GM18520 (cell line): ENCODE measurements at regions not wholly inside any gene's neighbourhood (a gene's known extent, or its start where the extent isn't known, plus 50 kb on each side); places are given as distances from the start of the nearest gene placed in this dataset.
"Not testable (repeated sequence)": the region's sequence is repeated elsewhere in the genome, so short reads cannot be mapped to it uniquely, and the experiment has no call there.

ENCODE experiments used
- ATAC-seq: cut with Tn5 transposase; IDR thresholded peaks from one replicate; pipeline ENCODE4 v1.9.1; 2021; ENCODE audit not compliant: unreplicated experiment

GRCh38 chr12:74076918-74077317 is 460.7 kb upstream of the ATXN7L3B start:
- ATAC-seq: no peak

GRCh38 chr12:74105434-74105833 is 432.2 kb upstream of the ATXN7L3B start:
- ATAC-seq: no peak

- no peak for ATAC-seq
Observed at GRCh38 chr12:74108729-74109128, 428.9 kb upstream of the ATXN7L3B start.

GRCh38 chr12:74111688-74112360 is 425.8 kb upstream of the ATXN7L3B start:
- no peak for ATAC-seq

- no peak for ATAC-seq
Observed at GRCh38 chr12:74119811-74120362, 417.7 kb upstream of the ATXN7L3B start.

GRCh38 chr12:74120644-74121043 is 417.0 kb upstream of the ATXN7L3B start:
- no peak for ATAC-seq

- ATAC-seq: no peak
Observed at GRCh38 chr12:74129702-74130101, 407.9 kb upstream of the ATXN7L3B start.

- no peak for ATAC-seq
Observed at GRCh38 chr12:74144396-74144795, 393.2 kb upstream of the ATXN7L3B start.

GRCh38 chr12:74145328-74145727 is 392.3 kb upstream of the ATXN7L3B start:
- no peak for ATAC-seq

GRCh38 chr12:74148849-74149248 is 388.8 kb upstream of the ATXN7L3B start:
- ATAC-seq: no peak

GRCh38 chr12:74152370-74152769 is 385.3 kb upstream of the ATXN7L3B start:
- no peak for ATAC-seq

GRCh38 chr12:74166096-74166495 is 371.5 kb upstream of the ATXN7L3B start:
- no peak for ATAC-seq

- no peak for ATAC-seq
Observed at GRCh38 chr12:74169607-74170006, 368.0 kb upstream of the ATXN7L3B start.

- no peak for ATAC-seq
Observed at GRCh38 chr12:74170645-74171477, 366.8 kb upstream of the ATXN7L3B start.

GRCh38 chr12:74171478-74171909 is 366.1 kb upstream of the ATXN7L3B start:
- ATAC-seq: no peak

GRCh38 chr12:74174961-74175360 is 362.7 kb upstream of the ATXN7L3B start:
- ATAC-seq: not testable (repeated sequence)

GRCh38 chr12:74185360-74185759 is 352.3 kb upstream of the ATXN7L3B start:
- ATAC-seq: no peak

GRCh38 chr12:74193191-74193590 is 344.4 kb upstream of the ATXN7L3B start:
- ATAC-seq: no peak

GRCh38 chr12:74204236-74204635 is 333.4 kb upstream of the ATXN7L3B start:
- ATAC-seq: no peak

- no peak for ATAC-seq
Observed at GRCh38 chr12:74227846-74228545, 309.6 kb upstream of the ATXN7L3B start.

- ATAC-seq: no peak
Observed at GRCh38 chr12:74229671-74230070, 308.0 kb upstream of the ATXN7L3B start.
